ENCODE measurements at regions not wholly inside any gene's neighbourhood (a gene's known extent, or its start where the extent isn't known, plus 50 kb on each side); places are given as distances from the start of the nearest gene placed in this dataset.
"Not testable (repeated sequence)": the region's sequence is repeated elsewhere in the genome, so short reads cannot be mapped to it uniquely, and the experiment has no call there.

DNA sequence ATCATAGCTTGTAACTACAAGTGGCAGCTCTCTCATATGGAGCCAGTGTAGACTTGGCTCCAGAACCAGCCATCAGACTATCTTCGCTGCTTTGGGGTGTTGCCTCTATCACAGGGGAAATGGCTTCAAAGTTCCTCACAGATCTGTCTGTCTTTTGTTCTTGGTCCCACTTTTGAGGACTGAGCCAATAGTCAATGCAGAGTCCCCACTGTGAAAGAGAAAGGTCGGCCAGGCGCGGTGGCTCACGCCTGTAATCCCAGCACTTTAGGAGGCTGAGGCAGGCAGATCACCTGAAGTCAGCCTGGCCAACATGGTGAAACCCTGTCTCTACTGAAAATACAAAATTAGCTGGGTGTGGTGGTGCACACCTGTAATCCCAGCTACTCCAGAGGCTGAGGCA, 86.9 kb upstream of the FZD7 start:
- not testable (repeated sequence) for DNase-seq

DNA sequence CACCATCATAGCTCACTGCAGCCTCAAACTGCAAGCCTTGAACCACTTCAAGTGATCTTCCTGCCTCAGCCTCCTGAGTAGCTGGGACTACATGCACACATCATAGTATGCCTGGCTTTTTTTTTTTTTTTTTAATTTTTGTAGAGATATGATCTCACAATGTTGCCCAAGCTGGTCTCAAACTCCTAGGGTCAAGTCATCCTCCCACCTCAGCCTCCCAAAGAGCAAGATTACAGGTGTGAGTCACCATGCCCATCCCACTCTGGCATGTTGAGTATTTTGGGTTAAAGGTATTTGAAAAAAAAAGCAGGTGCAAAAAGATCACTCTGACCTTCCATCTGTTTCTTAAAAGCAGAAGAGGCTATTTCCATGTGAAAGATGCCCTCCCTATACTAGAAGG, 86.4 kb upstream of the FZD7 start:
- no peak for DNase-seq

DNA sequence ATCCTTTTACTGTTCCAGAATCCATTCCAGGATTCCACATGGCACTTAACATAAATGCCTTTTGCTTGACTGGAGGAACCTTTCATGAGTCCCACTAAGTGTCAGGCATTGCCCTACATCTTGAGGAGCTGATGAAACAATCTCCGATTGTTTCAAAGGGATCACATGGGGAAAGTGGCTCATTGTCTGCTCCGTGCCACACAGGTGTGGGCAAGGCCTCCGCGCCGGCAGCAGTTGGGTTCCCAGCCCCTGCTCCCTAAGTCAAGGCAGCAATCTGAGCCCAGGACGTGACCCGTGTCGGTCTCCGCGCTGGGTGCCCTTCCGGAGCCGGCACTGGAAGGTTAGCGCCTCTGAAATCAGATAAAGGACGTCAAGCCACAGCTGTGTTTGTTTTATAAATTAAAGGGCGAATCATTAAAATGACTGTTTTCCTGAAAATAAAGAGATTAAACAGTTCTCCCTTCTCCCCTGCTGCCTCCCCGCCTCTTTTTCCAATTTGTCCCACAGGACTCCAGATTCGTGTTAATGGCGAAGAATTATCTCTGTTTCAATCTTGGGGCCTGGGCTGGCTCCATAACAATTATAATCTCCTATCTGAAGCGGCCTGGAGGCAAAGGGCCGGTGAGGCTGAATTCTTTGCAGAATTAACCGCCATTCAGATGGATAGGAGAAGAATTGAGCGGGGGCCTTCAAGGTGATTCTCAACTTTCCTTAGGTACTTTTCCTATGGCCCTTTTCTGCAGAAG, 84.3 kb upstream of the FZD7 start:
- DNase-seq = no peak

DNA sequence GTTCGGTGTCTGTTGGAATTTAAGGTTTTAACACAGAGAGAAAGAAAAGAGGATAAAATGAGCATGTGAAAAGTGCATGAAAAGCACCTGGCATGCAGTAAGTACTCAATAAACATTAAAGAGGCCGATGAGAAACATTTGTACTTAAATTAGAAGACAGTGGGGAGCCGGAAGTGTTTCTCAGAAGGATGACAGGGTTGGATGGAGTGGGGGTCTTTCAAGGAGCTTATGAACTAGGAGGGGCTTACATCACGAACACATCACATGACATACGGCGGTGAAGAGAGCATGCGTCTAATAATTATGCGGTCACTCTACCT, 83.8 kb upstream of the FZD7 start:
- no peak for DNase-seq

DNA sequence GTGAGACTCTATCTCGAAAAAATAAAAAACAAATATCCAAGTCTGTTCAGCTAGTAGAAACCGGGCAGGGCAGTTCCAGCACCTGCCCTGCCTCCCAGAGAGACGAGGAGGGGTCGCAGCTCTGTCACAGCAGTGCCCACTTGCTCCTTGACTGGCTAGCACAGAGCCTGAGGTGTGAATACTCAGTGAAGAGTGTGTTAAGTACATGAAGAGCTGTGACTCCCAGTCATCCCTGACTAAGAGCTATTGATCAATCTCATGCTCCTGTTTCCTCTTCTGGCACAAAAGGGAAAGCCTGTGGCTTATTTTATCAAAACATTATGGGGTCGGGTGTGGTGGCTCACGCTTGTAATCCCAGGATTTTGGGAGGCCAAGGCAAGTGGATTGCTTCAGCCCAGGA, 83.0 kb upstream of the FZD7 start:
- DNase-seq = peak; percentile 7

DNA sequence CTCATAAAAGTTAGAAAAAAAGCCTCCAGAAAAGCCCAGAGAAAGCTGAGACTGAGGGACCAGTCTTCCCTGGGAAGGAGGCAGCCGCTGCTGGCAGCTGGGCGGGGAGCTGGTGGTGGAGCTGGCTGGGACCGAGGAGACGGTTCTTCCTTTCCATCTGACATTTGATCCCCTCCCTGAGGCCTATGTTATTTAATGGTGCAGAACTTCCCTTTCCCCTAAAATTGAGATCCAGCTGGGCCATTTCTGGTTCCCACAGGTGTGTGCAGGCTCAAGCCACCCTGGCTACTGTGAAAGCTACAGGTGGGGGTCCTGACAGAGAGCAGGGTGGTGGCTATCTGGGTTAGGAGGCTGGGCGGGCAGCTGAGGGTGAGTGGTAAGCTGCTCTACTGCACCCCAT, 81.5 kb upstream of the FZD7 start:
- no peak for DNase-seq

DNA sequence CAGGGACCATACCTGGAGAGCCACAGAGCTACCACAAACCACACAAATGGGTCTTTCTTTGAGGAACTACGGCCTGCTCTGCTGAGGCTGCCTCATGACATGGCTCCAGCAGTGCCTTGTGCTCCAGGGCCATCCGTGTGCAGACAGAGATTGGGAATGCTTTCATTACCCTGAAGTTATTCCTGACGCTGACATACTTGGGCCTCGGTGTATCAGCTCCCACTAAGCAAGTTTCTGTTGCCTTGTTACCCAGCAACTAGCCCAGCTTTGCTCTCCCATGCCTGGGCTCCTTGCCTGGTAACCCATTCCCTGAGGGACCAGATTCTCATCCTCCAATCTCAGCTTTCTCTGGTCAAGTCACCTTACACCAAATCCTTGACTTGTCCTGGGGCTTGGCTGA, 80.3 kb upstream of the FZD7 start:
- no peak for DNase-seq

DNA sequence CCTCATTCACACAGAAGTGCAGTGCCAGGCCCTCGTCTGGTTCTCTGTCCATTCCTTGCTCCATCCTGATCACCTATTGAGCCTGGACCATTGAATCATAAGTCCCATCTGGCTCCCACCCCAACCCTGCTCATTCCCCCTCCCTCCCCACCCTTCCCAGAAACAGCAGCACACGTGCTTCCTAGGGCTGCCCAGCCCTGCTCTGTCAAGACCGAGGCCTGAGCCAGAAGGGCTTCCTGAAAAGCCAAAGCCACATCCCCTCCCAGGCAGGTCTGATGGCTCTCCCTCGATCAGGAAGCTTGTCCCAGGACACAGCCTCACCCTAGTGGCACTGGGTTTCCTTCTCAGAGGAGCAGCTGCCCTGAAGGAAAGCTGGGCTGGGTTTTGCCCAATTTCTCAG, 79.8 kb upstream of the FZD7 start:
- DNase-seq = no peak

DNA sequence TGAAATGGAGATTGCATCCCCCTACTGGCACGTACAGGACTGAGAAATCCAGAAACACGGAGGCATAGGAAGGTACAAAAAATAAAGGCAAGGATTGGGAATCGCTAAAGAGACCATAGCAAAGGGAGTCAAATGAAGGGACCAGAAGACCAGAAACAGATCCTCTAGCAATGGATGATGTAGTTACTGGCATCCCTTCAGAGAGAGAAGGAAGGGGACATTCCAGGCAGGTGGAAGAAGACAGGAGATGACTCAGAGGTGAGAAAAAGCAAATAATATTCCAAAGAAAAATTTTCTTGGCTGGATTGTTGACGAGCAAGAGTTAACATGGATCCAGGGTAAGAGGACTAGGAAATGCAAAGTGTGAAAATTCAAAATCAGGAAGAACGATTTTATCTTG, 78.4 kb upstream of the FZD7 start:
- no peak for DNase-seq

DNA sequence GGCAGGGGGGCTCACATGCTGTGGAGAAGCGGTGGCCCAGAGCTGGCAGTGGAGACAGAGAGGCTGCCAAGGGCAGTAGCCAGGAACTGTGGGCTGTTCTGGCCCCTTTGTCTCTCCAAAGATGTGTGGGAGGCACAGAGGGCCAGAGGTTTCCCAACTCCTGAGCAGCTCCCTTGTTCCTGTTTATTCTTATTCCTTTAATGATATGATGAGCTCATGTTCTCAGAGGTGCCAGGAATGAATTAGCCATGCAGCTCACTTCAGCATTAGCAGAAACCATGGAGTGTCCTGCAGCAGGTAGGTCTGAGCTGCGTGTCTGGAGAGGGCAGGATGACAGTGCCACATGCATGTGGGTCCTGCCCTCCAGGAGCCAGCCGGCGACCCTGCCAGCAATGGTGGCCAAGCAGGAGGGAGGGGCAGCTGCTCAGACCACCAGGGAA, 77.9 kb upstream of the FZD7 start:
- DNase-seq = no peak

DNA sequence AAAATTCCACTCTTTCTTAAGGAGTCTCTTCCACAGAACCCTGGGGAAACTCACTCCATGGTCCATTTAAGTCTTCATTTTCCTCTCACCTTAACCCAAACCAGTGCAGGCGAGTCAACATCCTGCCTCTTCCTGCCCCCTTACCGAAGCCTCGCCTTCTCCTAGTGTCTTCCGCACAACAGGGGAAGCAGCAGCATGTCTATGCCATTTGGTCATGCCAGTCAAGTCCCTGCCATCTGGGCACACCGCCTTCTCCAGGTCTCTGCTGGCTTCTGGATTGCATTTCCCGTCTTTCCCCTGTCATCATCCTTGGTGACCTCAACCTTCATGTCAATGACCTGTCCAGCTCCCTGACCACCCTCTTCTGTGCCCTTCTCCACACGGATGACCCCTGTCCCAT, 77.3 kb upstream of the FZD7 start:
- DNase-seq = no peak

DNA sequence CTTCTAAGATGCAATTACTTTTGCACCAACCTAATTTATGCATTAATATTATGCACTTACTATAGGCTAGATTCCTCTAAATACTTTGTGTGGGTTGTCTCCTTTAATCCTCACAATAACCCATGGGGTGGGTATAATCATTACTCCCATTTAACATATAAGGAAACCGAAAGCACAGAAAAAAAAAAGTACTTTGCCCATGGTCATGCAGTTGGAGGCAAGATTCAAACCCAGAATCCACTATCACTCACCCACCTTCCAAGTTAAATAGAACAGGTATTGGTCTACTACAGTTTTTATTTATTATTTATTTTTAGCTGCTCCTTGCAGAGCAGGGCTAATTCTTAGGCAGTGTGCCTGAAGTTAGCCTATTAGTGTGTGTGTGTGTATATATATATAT, 76.6 kb upstream of the FZD7 start:
- DNase-seq = no peak

DNA sequence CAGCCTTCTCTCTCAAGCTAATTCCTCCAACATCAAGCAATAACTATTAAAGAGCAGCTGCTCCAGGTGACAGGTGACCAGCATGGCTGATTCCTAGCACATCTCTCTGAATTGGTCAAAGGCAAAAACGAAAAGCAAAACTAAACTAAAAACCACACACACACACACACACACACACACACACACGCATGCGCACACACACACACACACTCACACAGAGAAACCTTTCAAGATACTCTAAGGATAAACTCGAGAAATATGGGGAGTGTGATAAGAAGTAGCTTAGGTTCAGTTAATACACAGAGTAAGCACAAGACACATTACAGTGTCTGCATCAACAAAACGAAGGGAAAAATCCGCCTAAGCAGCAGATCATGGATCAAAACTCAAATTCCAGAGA, 74.5 kb upstream of the FZD7 start:
- DNase-seq = no peak

DNA sequence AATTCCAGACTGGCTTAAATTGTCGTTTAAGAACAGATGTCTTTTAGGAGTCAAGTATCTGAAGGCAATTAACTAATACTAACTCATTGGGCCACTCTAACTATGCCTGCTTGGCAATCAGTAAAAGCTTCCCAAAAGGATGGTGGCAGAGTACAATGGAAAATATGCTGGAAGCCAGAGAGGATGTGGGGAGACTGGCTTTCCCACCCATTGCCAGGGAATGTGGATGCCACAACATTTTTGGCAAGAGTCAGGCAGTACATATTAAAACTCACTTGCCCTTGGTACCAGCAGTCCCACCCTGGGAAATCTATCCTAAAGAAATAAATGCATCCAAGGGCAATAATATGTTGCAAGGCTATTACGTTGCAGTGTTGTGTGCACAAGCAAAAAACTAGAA, 74.0 kb upstream of the FZD7 start:
- DNase-seq = no peak

DNA sequence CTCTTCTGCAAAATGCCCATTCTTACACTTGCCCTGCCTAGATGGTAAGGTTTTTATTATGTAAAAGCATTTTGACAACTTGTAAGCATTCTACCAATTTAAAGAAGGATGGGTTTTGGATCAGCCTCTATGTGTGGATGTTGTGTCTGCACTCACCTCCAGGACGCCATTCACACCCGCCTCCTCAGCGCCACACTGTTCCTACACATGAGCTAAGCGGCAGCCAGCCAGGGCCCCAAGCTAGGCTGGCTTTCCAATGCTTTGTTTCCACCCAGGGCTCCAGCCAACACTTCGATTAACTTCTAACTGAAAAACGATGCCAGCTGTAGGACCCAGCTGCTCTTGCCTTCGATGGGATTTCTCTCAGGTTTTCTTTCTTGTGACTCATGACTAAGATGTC, 73.3 kb upstream of the FZD7 start:
- no peak for DNase-seq

DNA sequence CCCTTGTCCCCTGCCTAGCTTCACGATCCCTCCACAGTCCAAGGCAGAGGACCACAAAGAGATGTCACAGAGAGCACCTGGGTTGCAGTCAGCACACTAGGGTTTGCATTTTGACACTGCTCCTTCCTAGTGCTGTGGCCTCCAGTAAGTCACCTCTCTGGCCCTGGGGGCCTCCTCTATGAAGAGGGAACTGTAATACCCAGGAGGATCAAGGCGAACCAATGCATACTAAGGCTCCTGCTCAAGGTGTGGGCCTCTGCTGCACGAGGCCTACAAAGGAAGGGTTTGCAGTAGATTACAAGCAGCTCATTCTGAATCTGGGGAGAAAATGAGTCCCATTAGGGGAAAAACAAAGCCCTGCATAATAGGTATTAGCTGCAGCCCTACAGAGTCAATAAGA, 72.3 kb upstream of the FZD7 start:
- DNase-seq = no peak

DNA sequence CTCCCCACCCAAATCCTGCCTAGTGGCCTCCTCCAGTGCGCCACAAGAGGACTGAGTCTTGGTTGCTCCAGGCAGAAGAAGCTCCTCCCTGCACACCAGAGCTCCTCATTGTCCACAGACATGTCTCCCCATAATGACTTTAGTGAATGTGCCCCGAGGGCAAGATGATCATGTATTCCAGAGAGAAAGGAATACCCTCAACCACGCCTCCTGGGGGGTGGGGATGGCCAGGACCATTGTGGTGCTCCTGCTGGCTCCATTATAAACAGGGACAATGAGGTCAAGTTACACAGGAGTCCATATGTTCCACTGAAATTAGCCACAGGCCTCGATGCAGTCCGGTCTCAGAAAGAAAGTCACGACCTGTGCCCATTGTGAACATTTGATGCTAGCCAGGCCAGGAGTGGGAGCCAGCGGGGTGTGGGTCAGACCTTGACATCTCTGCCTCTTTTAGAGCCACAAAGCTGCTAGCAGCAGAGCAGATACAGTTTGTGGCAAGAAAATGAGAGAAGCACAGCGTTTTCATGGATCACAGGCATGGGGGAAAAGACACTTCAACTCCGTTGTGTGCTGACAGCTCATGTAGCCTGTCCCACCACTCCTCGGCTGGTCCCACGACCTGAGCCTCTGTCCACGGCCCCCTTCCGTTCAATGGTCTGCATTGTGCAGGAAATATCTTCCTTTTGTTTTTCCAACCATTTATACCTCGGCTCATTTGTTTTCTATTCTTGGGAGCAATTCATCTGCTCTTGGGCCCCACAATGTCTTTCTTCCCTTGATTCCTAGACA, 70.7 kb upstream of the FZD7 start:
- no peak for DNase-seq

DNA sequence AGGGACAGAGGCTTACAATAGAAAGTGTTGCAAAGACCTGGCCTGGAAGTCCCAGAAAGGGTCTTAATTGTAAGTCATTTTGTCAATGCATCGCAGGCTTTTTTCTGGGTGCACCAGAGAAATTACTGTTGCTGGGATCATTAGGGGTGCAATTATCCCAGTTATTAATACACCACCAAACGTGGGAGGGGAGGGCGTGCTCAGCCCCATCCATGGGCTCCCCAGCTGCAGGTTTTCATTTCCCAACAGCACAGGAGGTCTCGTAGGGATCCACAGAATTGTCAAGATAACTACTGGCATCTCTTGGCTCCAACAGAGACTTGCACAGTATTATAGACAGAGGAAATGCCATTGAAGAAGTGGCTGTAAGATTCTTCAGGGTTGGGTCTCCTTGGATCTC, 69.6 kb upstream of the FZD7 start:
- no peak for DNase-seq

DNA sequence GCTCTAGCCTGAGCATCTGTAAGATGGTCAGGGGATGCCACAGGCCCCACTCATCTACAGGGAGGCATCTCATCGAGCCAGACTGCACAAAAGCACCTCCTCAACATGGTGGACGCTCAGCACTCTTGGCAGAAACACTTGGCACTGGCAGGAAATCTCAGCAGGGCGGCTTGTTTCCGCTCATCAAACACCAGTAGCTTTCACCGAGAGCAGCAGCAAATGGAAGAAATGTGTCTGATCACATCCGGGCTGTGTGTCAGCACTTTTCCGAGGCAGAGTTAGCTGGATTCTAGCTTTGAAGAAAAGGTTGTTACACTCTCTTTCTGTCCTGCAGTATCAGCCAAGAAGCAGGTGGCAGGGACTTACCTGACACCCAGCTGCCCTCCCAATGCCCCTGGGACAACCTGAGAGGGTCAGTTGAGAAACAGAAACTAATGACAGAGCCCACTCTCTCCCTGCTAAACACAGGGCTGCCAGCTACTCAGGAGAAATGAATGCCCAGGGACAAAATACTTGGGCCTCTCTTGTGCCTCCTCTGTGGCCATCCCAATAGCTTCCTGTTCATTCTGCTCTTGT, 68.9 kb upstream of the FZD7 start:
- no peak for DNase-seq

DNA sequence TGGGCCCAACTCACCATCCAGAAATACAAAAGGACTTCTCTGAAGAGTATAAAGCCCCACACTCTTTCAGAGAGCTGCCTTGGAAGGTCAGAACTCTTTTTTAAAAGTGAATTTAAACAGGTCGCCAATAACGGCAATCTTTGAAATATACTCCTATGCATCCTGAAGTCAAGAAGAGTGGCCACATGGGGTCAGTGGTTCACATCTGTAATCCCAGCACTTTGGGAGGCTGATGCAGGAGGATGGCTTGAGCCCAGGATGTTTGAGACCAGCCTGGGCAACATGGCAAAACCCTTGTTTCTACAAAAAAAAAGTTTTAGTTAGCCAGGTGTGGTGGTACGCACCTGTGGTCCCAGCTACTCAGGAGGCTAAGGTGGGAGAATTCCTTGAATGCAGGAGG, 68.1 kb upstream of the FZD7 start:
- no peak for DNase-seq

DNA sequence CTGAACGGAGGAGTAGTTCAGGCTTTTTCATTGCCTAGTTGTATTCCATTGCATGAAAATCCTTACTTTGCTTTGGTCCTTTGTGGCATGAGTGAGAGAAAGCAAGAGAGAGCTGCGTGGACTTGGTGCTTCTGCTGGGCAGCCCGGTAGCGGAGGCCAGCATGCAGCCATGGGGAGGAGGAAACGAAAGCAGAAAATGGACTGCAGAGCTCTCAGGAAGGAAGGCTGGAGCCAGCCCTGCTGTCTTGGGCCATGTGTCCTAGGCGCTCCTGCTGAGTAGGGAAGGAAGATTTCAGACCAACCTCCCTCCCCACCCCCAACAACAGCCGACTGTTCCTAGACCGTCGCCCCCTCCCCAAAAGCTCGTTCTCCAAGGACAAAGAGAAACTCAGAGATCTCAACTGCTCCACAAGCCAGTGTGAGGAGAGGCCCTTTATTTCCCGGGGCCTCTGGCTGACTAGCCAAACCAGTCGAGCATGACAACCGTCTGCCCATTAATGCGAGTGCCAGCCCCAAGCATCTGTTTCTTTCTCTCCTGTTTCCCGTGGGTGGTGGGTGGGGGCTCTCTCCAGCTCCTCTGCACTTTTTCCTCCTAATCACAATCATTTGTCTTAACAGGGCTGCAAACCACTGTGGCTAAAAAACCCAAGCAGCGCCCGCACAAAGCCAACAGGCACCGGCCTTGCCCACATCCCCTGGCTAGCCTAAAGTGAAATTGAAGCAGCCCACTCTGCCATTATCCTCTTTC, 66.8 kb upstream of the FZD7 start:
- peak; percentile 32 for DNase-seq

DNA sequence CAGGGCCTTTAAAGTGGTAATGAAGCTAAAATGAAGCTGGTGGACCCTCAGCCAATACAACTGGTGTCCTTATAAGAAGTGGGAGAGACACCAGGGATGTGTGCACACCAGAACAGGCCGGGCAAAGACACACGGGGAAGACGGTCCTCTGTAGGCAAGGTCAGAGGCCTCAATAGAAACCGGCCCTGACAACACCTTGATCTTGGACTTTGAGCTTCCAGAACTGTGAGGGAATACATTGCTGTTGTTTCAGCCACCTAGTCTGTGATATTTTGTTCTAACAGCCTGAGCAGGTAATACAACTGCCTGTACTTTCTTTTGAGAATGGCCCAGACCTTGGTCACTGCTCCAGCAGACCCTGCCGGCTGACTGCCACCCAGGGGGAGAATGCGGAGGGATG, 65.6 kb upstream of the FZD7 start:
- no peak for DNase-seq

DNA sequence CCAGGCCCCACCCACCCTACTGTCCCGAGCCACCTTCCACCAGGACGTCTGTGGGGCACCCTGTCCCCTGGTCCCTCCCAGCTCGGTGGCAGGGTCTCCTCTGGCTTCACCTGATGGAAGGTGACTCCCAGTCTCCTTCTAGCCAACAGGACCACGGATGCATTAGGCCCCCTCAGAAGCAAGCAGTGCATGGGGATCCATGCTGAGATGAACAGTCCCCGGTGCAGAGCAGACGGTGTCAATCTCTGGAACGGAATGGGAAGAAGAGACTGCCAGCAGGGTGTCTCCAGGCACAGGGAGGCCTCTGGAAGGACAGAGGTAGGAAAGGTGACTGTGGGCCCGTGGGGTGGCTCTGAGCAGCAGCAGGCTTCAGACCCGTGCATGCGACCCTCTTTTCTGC, 65.2 kb upstream of the FZD7 start:
- no peak for DNase-seq
